ENCODE measurements at regions not wholly inside any gene's neighbourhood (a gene's known extent, or its start where the extent isn't known, plus 50 kb on each side); places are given as distances from the start of the nearest gene placed in this dataset.

- TF ChIP-seq CTCF (IDR thresholded peaks at IDR 0.05) = no peak
- no peak for TF ChIP-seq REST (IDR thresholded peaks at IDR 0.05; ENCODE audit: insufficient read depth in 1 of 2, low read depth in 2 of 2, low read length in 1 of 2)
- no peak for TF ChIP-seq TCF7L2 (IDR thresholded peaks at IDR 0.05; ENCODE audit: low read depth, low read length)
- no peak for TF ChIP-seq POLR2AphosphoS5 (IDR thresholded peaks at IDR 0.05; ENCODE audit: low read depth, low read length)
- TF ChIP-seq SIN3A (IDR thresholded peaks at IDR 0.05; ENCODE audit: borderline replicate concordance, insufficient read depth, low read depth, low read length) = no peak
These were observed 1078.3 kb downstream of the NCAM2 start for GRCh38 chr21:22076471-22076870.

Data from Panc1 (cell line).